ENCODE measurements at regions not wholly inside any gene's neighbourhood (a gene's known extent, or its start where the extent isn't known, plus 50 kb on each side); places are given as distances from the start of the nearest gene placed in this dataset.
"Not testable (repeated sequence)": the region's sequence is repeated elsewhere in the genome, so short reads cannot be mapped to it uniquely, and the experiment has no call there.

GRCh38 chr9:27817747-27818146 lies 244.5 kb upstream of the C9orf72 start:
- no peak for DNase-seq (ENCODE audit: low spot score)

DNA sequence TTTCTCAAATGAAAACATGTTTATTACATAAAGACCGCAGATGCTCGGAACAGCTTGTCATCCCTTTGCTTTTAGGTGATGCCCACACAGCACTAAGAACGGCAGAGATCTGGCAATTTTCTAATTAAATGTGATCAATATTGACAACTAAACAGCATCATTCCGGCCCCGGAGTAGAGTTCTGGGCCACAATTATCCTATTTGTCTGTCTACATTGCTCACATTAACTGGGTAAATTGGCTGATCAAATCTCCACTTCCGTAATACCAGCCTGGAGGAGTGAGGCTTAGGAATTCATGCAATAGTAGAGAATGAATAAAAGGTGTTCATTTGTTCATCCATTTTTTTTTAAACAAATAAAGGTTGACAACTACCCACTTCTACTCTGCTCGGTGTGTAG lies 245.1 kb upstream of the C9orf72 start:
- no peak for DNase-seq (ENCODE audit: low spot score)

DNA sequence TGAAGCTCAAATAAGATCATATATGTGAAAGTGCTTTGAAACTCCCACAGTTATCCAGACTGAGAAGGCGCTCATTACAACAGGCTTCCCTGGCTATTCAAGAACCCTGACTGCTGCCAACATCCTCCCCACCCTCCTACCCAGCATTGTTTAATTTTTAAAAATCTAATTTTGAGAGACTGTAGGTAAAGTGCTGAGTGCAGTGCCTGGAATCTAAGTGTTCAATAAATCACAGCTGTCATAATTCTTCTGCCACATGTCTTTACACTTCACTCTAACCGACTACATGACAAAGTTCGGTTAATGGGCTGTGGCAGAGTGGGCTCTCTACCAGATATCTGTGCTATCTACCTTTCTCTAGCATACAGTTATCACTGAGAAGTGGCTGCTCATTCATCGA lies 255.6 kb upstream of the C9orf72 start:
- no peak for DNase-seq (ENCODE audit: low spot score)

- no peak for DNase-seq (ENCODE audit: low spot score)
Observed at GRCh38 chr9:27829621-27830020, 256.3 kb upstream of the C9orf72 start.

DNA sequence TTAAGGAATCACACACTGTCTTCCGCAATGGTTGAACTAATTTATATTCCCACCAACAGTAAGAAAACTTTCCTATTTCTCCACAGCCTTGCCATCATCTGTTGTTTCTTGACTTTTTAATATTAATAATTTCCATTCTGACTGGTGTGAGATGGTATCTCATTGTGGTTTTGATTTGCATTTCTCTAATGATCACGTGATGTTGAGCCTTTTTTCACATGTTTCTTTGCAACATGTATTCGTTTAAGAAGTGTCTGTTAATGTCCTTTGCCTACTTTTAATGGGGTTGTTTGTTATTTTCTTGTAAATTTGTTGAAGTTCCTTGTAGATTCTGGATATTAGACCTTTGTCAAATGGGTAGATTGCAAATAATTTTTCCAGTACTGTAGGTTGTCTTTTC lies 258.8 kb upstream of the C9orf72 start:
- DNase-seq (ENCODE audit: low spot score) = not testable (repeated sequence)

DNA sequence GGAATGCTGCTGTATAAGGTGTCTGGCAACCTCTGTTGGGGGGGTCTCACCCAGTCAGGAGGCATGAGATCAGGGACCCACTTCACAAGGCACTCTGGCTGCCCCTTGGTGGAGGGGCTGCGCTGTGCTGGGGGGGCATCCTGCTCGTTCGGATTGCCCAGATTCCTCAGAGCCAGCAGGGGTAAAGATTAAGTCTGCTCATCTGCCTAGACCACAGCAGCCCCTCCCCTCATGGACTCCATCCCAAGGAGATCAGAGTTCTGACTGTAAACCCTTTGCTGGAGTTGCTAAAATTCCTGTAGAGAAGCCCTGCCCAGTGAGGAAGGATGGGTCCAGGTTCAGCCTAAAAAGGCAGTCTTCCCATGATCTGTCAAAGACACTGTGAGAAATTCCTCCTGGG lies 262.0 kb upstream of the C9orf72 start:
- DNase-seq (ENCODE audit: low spot score) = no peak

- no peak for DNase-seq (ENCODE audit: low spot score)
Observed at GRCh38 chr9:27835746-27836145, 262.5 kb upstream of the C9orf72 start.

- DNase-seq (ENCODE audit: low spot score) = no peak
Observed at GRCh38 chr9:27836661-27837401, 263.6 kb upstream of the C9orf72 start.

DNA sequence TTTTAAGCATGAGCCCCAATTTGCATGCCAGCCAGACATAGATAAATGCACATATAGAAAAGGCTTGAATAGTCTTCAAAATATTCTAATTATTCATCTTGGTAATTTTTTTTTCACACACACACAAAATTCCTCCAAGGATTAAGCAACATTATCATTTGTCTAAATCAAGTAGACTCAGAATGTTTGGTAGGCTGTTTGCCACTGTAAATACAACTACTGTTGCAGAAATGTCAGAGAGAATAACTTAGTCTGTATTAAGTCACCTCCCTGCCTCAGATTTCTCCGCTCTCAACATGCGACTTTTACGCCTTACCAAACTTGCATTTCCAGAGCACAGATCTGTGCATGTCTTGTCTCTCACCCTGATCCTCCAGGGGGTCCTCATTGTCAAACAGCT lies 265.6 kb upstream of the C9orf72 start:
- DNase-seq (ENCODE audit: low spot score) = no peak

- not testable (repeated sequence) for DNase-seq (ENCODE audit: low spot score)
Observed at GRCh38 chr9:27839767-27840166, 266.5 kb upstream of the C9orf72 start.

GRCh38 chr9:27844797-27845196 lies 271.5 kb upstream of the C9orf72 start:
- no peak for DNase-seq (ENCODE audit: low spot score)

GRCh38 chr9:27847380-27847779 lies 274.1 kb upstream of the C9orf72 start:
- DNase-seq (ENCODE audit: low spot score) = no peak

DNA sequence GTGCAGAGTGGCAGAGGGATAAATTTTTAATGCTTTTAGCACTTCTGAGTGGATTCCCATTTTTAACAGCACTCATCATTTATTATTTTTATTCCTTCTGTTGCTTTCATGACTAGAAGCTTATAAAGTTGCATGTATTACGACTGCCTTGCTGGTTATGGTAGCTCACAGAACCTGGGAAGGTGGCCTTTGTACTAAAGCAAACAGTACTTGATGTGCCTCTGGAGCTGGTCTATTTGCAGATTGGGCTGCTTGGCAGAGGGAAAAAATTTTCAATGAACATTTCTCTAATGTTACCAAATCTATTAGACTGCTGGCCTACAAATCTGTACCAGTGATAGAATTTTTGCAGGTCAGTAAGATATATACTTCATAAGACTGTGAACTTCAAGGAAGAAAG lies 274.5 kb upstream of the C9orf72 start:
- no peak for DNase-seq (ENCODE audit: low spot score)

DNA sequence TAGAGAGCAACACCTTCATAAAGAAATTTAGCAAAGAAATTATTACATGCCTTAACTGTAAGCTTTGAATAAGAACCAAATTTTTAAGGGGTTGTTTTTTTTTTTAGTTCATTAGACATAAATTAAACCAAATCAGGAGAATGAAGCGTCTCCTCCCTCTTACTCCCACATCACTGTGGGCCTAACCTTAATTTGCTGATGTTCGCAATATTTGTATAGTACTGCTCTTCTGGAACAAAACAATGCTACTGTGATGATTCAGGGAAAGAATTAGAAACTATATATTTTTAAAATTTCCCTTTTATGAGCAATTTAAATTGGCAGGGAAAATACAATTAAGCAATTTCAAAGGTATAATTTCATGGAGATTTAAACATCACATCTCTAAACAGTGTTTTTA lies 275.0 kb upstream of the C9orf72 start:
- DNase-seq (ENCODE audit: low spot score) = no peak

- no peak for DNase-seq (ENCODE audit: low spot score)
Observed at GRCh38 chr9:27851858-27852257, 278.6 kb upstream of the C9orf72 start.

DNA sequence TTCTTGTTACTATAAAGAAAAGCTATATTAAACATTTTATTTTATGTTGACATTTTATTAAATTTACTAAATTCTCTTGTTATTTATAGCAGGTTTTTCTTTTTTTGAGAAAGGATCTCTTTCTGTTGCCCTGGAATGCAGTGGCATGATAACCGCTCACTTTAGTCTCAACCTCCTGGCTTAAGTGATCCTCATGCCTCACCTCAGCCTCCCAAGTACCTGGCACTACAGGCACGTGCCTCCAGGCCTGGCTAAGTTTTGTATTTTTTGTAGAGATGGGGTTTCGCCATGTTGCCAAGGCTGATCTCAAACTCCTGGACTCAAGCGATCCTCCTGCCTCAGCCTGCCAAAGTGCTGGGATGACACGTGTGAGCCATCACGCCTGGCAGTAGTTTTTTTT lies 280.2 kb upstream of the C9orf72 start:
- DNase-seq (ENCODE audit: low spot score) = no peak

GRCh38 chr9:27856054-27856453 lies 282.8 kb upstream of the C9orf72 start:
- no peak for DNase-seq (ENCODE audit: low spot score)

GRCh38 chr9:27856748-27857147 lies 283.5 kb upstream of the C9orf72 start:
- DNase-seq (ENCODE audit: low spot score) = no peak

DNA sequence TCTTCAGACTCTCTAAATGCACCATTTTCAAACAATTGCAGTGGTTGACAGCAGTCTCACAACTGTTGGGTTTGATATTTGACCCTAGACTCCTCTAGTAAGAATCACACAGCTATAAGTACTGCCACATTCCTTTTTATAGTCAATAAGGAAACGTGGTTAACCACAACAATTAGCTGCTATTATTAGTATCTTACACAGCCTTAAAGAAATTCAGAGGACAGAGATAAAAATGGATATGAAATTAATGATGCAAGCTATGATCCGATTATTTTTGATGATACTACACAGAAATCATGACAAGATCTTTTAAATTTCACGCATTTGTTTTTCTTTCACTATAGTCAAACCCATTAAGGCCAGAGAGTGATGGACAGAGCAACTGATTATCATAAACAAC lies 288.6 kb upstream of the C9orf72 start:
- DNase-seq (ENCODE audit: low spot score) = no peak

DNA sequence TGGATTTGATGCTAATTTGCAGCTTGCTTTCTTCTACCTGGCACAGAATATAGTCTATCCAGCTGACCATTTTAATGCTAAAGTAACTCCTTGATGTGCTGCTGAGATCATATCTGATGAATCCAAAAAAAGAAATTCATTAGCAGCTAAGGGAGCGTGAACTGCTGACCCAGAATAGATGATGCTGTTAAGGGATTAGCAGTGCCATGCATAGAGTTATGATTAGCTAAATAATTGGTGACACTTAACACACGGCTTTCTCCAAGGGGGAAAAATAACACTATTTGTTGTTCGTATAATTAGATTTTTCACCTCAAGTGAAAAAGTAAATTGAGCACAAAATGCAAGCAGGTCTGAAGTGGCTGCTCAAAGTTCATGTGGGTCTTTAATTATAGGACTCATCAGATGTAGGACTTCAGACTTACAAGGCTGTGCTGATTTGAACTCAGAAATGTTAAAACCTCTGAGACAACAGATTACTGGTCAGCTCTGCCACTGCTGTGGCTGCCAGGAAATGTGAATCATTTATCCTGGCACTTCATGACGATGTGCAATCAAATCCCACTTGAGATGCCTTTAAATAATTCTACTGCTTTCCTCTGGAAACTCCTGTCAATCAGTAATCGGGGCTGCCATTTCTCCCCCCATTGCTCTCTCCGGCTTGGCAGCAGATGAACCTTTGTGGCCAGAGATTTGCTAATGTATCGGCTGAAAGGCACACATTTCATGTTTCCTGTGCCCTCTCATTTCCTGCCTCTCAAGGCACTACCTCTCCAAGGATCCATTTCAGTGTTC lies 291.6 kb upstream of the C9orf72 start:
- DNase-seq (ENCODE audit: low spot score) = no peak

- no peak for DNase-seq (ENCODE audit: low spot score)
Observed at GRCh38 chr9:27866741-27867140, 293.5 kb upstream of the C9orf72 start.

DNA sequence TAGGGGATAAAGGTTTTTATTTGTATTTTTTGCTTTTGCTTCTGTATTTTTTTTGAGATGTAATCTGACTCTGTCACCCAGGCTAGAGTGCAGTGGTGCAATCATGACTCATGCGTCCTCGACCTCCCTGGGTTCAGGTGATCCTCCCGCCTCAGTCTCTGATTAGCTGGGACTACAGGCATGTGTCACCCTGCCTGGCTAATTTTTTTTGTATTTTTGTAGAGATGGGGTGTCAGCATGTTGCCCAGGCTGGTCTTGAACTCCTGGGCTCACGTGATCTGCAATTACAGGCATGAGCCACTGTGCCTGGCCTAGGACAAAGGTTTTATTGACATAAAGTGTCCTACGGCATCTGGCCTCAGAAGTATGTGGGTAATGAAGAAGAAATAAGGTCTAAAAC lies 297.1 kb upstream of the C9orf72 start:
- DNase-seq (ENCODE audit: low spot score) = no peak

GRCh38 chr9:27880156-27880555 lies 306.9 kb upstream of the C9orf72 start:
- DNase-seq (ENCODE audit: low spot score) = no peak

DNA sequence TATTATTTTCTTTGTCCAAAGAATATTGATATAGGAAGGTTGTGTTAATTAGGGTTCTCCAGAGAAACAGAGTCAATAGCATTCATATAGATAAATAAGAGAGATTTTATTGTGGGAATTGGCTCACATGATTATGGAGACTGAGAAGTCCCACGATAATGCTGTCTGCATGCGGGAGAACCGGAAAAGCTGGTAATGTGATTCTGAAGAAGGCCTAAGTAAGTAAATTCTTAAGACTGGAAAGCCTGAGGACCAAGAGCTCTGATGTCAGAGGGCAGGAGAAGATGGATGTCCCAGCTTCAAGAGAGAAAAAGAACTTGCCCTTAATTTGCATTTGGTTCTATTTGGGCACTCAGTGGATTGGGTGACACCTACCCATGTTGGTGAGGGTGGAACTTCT lies 307.4 kb upstream of the C9orf72 start:
- DNase-seq (ENCODE audit: low spot score) = no peak

All from HuH-7.5 (cell line).